Mesenchymal stem cell (in vitro differentiated cells and primary cell): ENCODE measurements at regions not wholly inside any gene's neighbourhood (a gene's known extent, or its start where the extent isn't known, plus 50 kb on each side); places are given as distances from the start of the nearest gene placed in this dataset.

ENCODE experiments used
- DNase-seq: peaks from one replicate; pipeline ENCODE4 v3.0.0-alpha.2; 2013
- H2AFZ ChIP-seq: one replicate; pipeline ENCODE4 v1.6.1; 2013; ENCODE audit warnings: low read depth, mild to moderate bottlenecking, control low read depth, inconsistent platforms, low read length, moderate library complexity
- H2AK5ac ChIP-seq: 2 replicates; pipeline ENCODE4 v1.6.1; 2013; ENCODE audit warnings: low read length, moderate library complexity, mild to moderate bottlenecking, inconsistent platforms; ENCODE audit not compliant: severe bottlenecking
- H2BK120ac ChIP-seq: one replicate; pipeline ENCODE4 v1.6.1; 2013; ENCODE audit warnings: low read depth, mild to moderate bottlenecking, inconsistent platforms, low read length, moderate library complexity
- H2BK12ac ChIP-seq, 2 experiments: one replicate each; pipeline ENCODE4 v1.6.1; 2013; ENCODE audit warnings: inconsistent platforms in 2 of 2, low read length in 2 of 2, mild to moderate bottlenecking in 2 of 2, moderate library complexity in 2 of 2, control low read depth in 1 of 2
- H2BK15ac ChIP-seq: one replicate; pipeline ENCODE4 v1.6.1; 2013; ENCODE audit warnings: mild to moderate bottlenecking, low read depth, inconsistent platforms; ENCODE audit not compliant: poor library complexity, severe bottlenecking
- H2BK5ac ChIP-seq: 2 replicates; pipeline ENCODE4 v1.6.1; 2013; ENCODE audit warnings: low read depth, mild to moderate bottlenecking, low read length, control low read depth, inconsistent platforms; ENCODE audit not compliant: poor library complexity, severe bottlenecking
- H3K14ac ChIP-seq, 2 experiments: one replicate each; pipeline ENCODE4 v1.6.1; 2013; ENCODE audit warnings: inconsistent platforms in 2 of 2, low read length in 2 of 2, control low read depth in 1 of 2, mild to moderate bottlenecking in 1 of 2, moderate library complexity in 1 of 2
- H3K18ac ChIP-seq, 2 experiments: one replicate each; pipeline ENCODE4 v1.6.1; 2013; ENCODE audit warnings: inconsistent platforms in 2 of 2, low read length in 2 of 2, control low read depth in 1 of 2, low read depth in 1 of 2, mild to moderate bottlenecking in 1 of 2
- H3K23ac ChIP-seq, 2 experiments: one replicate each; pipeline ENCODE4 v1.6.1; 2013; ENCODE audit warnings: inconsistent platforms in 2 of 2, low read length in 2 of 2, mild to moderate bottlenecking in 2 of 2, moderate library complexity in 2 of 2, control low read depth in 1 of 2
- H3K27ac ChIP-seq: 2 replicates; pipeline ENCODE4 v1.5.1; 2013; ENCODE audit warnings: mild to moderate bottlenecking, moderate library complexity, low read length, control low read depth, inconsistent platforms; ENCODE audit not compliant: poor library complexity, severe bottlenecking
- H3K27me3 ChIP-seq, 2 experiments: 2 replicates each; pipeline versions ENCODE4 v1.6.1 to v1.7.0; 2013; ENCODE audit warnings: low read length in 2 of 2, mild to moderate bottlenecking in 2 of 2, moderate library complexity in 2 of 2, control low read depth in 1 of 2, inconsistent platforms in 1 of 2; ENCODE audit not compliant: control insufficient read depth in 1 of 2, insufficient read depth in 1 of 2
- H3K36me3 ChIP-seq, 2 experiments: 2 replicates each; pipeline versions ENCODE4 v1.6.1 to v1.7.0; 2013; ENCODE audit warnings: low read length in 2 of 2, control low read depth in 1 of 2, inconsistent platforms in 1 of 2, low read depth in 1 of 2, mild to moderate bottlenecking in 1 of 2; ENCODE audit not compliant: insufficient read depth in 2 of 2, control insufficient read depth in 1 of 2
- H3K4ac ChIP-seq, 2 experiments: one replicate each; pipeline ENCODE4 v1.6.1; 2013; ENCODE audit warnings: inconsistent platforms in 2 of 2, low read length in 2 of 2, mild to moderate bottlenecking in 2 of 2, moderate library complexity in 2 of 2, control low read depth in 1 of 2, low read depth in 1 of 2
- H3K4me1 ChIP-seq: 2 replicates; pipeline ENCODE4 v1.6.1; 2013; ENCODE audit warnings: low read depth, low read length, control low read depth; ENCODE audit not compliant: control insufficient read depth, insufficient read depth
- H3K4me2 ChIP-seq: 2 replicates; pipeline ENCODE4 v1.6.1; 2013; ENCODE audit warnings: low read length, mild to moderate bottlenecking, inconsistent platforms; ENCODE audit not compliant: poor library complexity, severe bottlenecking
- H3K4me3 ChIP-seq, 2 experiments: 2 replicates each; pipeline versions ENCODE4 v1.5.1 to v1.7.0; 2013; ENCODE audit warnings: low read length in 2 of 2, mild to moderate bottlenecking in 2 of 2, control low read depth in 1 of 2, low read depth in 1 of 2; ENCODE audit not compliant: insufficient read depth in 1 of 2
- H3K79me1 ChIP-seq: replicated peaks from 2 replicates; pipeline ENCODE4 v1.6.1; 2013; ENCODE audit warnings: mild to moderate bottlenecking, control low read depth, low read length, inconsistent platforms; ENCODE audit not compliant: poor library complexity, severe bottlenecking
- H3K9ac ChIP-seq: 2 replicates; pipeline ENCODE4 v1.7.0; 2013; ENCODE audit warnings: mild to moderate bottlenecking, low read length, moderate library complexity
- H3K9me3 ChIP-seq: 2 replicates; pipeline ENCODE4 v1.7.0; 2013; ENCODE audit warnings: mild to moderate bottlenecking, low read length; ENCODE audit not compliant: control insufficient read depth
- H4K8ac ChIP-seq: one replicate; pipeline ENCODE4 v1.6.1; 2013; ENCODE audit warnings: inconsistent platforms, mild to moderate bottlenecking, low read length, moderate library complexity
- H4K91ac ChIP-seq: one replicate; pipeline ENCODE4 v1.6.1; 2013; ENCODE audit warnings: mild to moderate bottlenecking, low read length, inconsistent platforms
- WGBS: methylation state at CpG from one replicate; pipeline ENCODE4 v1.1.7; 2013; ENCODE audit warnings: mixed read lengths; 5-methylcytosine and 5-hydroxymethylcytosine counted together

GRCh38 chr16:6777624-6778023 is 555.0 kb upstream of the RBFOX1 start:
- H2BK15ac ChIP-seq, result no peak overlapping the region
- no peak overlapping the region for H3K14ac ChIP-seq
- no peak for DNase-seq
- H2BK120ac ChIP-seq, result no peak overlapping the region
- H4K91ac ChIP-seq, result no peak overlapping the region
- no peak overlapping the region for H3K4me2 ChIP-seq
- H3K4ac ChIP-seq, result no peak overlapping the region
- H3K9me3 ChIP-seq, result peaks cover 2% of the 10 kb centered on the region
- no peak overlapping the region for H2BK12ac ChIP-seq
- no peak overlapping the region for H4K8ac ChIP-seq
- H3K4me1 ChIP-seq, result no peaks in the 10 kb centered on the region
- no peak overlapping the region for H3K4me3 ChIP-seq
- no peak overlapping the region for H3K23ac ChIP-seq
- no peak overlapping the region for H2AFZ ChIP-seq
- H3K27ac ChIP-seq, result no peak overlapping the region
- no peak overlapping the region for H3K18ac ChIP-seq
- no peaks in the 10 kb centered on the region for H3K27me3 ChIP-seq
- H3K36me3 ChIP-seq, result no peaks in the 10 kb centered on the region
- H2BK5ac ChIP-seq, result no peak overlapping the region
- no peak overlapping the region for H2AK5ac ChIP-seq
- H3K9ac ChIP-seq, result no peak overlapping the region
- no peaks in the 10 kb centered on the region for H3K79me1 ChIP-seq

DNA sequence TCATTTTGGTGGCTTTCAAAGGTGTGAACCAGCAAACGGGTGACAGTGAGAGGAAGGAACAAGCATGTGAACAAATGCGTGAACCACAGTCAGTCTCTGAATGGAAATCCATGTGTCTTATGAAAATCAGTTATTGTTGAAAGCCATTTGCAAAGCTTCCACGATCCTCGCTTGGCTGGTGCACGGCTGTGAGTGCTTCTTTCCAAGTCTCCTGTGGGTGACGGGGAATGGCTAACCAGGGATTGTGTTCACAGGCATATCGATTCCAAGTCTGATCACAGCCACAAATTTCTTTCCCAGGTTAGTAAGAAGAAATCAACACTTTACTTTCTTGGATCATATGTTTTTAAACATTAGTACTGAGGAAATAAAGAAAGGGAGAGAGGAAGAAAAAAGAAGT is 556.9 kb upstream of the RBFOX1 start:
- H3K9me3 ChIP-seq, result peaks cover 2% of the 10 kb centered on the region
- no peaks in the 10 kb centered on the region for H3K36me3 ChIP-seq
- H4K8ac ChIP-seq, result no peak overlapping the region
- no peak for DNase-seq
- no peak overlapping the region for H3K14ac ChIP-seq
- H3K23ac ChIP-seq, result no peak overlapping the region
- WGBS, result 89% methylated on average over 7 of the region's 7 CpGs
- no peak overlapping the region for H3K9ac ChIP-seq
- H3K4me3 ChIP-seq, result no peak overlapping the region
- no peak overlapping the region for H2BK120ac ChIP-seq
- no peak overlapping the region for H3K4me2 ChIP-seq
- H3K4me1 ChIP-seq, result no peaks in the 10 kb centered on the region
- H2BK15ac ChIP-seq, result no peak overlapping the region
- H3K18ac ChIP-seq, result no peak overlapping the region
- no peak overlapping the region for H3K4ac ChIP-seq
- no peak overlapping the region for H2BK5ac ChIP-seq
- H4K91ac ChIP-seq, result no peak overlapping the region
- no peak overlapping the region for H2AK5ac ChIP-seq
- no peak overlapping the region for H3K27ac ChIP-seq
- no peak overlapping the region for H2AFZ ChIP-seq
- H2BK12ac ChIP-seq, result no peak overlapping the region
- no peaks in the 10 kb centered on the region for H3K79me1 ChIP-seq
- no peaks in the 10 kb centered on the region for H3K27me3 ChIP-seq

- Histone ChIP-seq H3K4me2 (no peak overlapping the region), H3K36me3 (no peaks in the 10 kb centered on the region), H2AK5ac (no peak overlapping the region), H2BK12ac (no peak overlapping the region), H3K4me3 (no peak overlapping the region), H4K8ac (no peak overlapping the region), H3K9ac (no peak overlapping the region), H3K9me3 (peaks cover 2% of the 10 kb centered on the region), H3K23ac (no peak overlapping the region), H3K18ac (no peak overlapping the region), H2BK5ac (no peak overlapping the region), H2BK15ac (no peak overlapping the region), H2AFZ (no peak overlapping the region), H3K14ac (no peak overlapping the region), H3K79me1 (no peaks in the 10 kb centered on the region), H3K4ac (no peak overlapping the region), H4K91ac (no peak overlapping the region), H3K27ac (no peak overlapping the region), H3K27me3 (no peaks in the 10 kb centered on the region), H3K4me1 (no peaks in the 10 kb centered on the region), H2BK120ac (no peak overlapping the region)
- 96% methylated on average over 3 of the region's 4 CpGs for WGBS
- DNase-seq, result no peak
These were observed 560.7 kb upstream of the RBFOX1 start for GRCh38 chr16:6771956-6772355.

- no peak overlapping the region for H3K9ac ChIP-seq
- no peak overlapping the region for H4K8ac ChIP-seq
- no peak overlapping the region for H3K4ac ChIP-seq
- H3K18ac ChIP-seq, result no peak overlapping the region
- no peaks in the 10 kb centered on the region for H3K79me1 ChIP-seq
- no peaks in the 10 kb centered on the region for H3K36me3 ChIP-seq
- no peaks in the 10 kb centered on the region for H3K27me3 ChIP-seq
- H3K4me1 ChIP-seq, result no peaks in the 10 kb centered on the region
- no peak overlapping the region for H2AK5ac ChIP-seq
- H3K9me3 ChIP-seq, result peaks cover 3% of the 10 kb centered on the region
- H4K91ac ChIP-seq, result no peak overlapping the region
- H3K14ac ChIP-seq, result no peak overlapping the region
- H2BK12ac ChIP-seq, result no peak overlapping the region
- no peak overlapping the region for H3K4me3 ChIP-seq
- 58% methylated on average over 7 of the region's 9 CpGs for WGBS
- DNase-seq, result no peak
- H2BK15ac ChIP-seq, result no peak overlapping the region
- H3K23ac ChIP-seq, result no peak overlapping the region
- H2AFZ ChIP-seq, result no peak overlapping the region
- H3K4me2 ChIP-seq, result no peak overlapping the region
- no peak overlapping the region for H2BK120ac ChIP-seq
- H2BK5ac ChIP-seq, result no peak overlapping the region
- H3K27ac ChIP-seq, result no peak overlapping the region
These were observed 579.1 kb upstream of the RBFOX1 start for GRCh38 chr16:6753553-6753952.
